H9 (cell line): ENCODE measurements at regions not wholly inside any gene's neighbourhood (a gene's known extent, or its start where the extent isn't known, plus 50 kb on each side); places are given as distances from the start of the nearest gene placed in this dataset.

ENCODE experiments used
- DNase-seq: peaks from one replicate; pipeline ENCODE4 v3.0.0-alpha.2; 2017
- H2AFZ ChIP-seq: one replicate; pipeline ENCODE4 v1.6.1; 2013; ENCODE audit warnings: mild to moderate bottlenecking, low read length, control low read depth, moderate library complexity
- H2AK5ac ChIP-seq: 2 replicates; pipeline ENCODE4 v1.6.1; 2013; ENCODE audit warnings: low read length, control low read depth, mixed read lengths; ENCODE audit not compliant: insufficient read length
- H2BK120ac ChIP-seq: one replicate; pipeline ENCODE4 v1.6.1; 2013; ENCODE audit warnings: low read depth, mild to moderate bottlenecking, low read length, control low read depth, inconsistent platforms; ENCODE audit not compliant: poor library complexity, severe bottlenecking
- H2BK12ac ChIP-seq: 2 replicates; pipeline ENCODE4 v1.6.1; 2013; ENCODE audit warnings: low read length, control low read depth, mixed read lengths, low read depth; ENCODE audit not compliant: insufficient read length
- H2BK15ac ChIP-seq: 2 replicates; pipeline ENCODE4 v1.6.1; 2013; ENCODE audit warnings: low read depth, low read length, control low read depth
- H2BK20ac ChIP-seq: one replicate; pipeline ENCODE4 v1.6.1; 2013; ENCODE audit warnings: low read depth, mild to moderate bottlenecking, low read length, control low read depth, inconsistent platforms; ENCODE audit not compliant: poor library complexity, severe bottlenecking
- H2BK5ac ChIP-seq: 2 replicates; pipeline ENCODE4 v1.6.1; 2013; ENCODE audit warnings: low read length, control low read depth, mixed read lengths; ENCODE audit not compliant: insufficient read length
- H3K14ac ChIP-seq: 2 replicates; pipeline ENCODE4 v1.6.1; 2013; ENCODE audit warnings: low read length, control low read depth; ENCODE audit not compliant: insufficient read depth
- H3K18ac ChIP-seq: 2 replicates; pipeline ENCODE4 v1.6.1; 2013; ENCODE audit warnings: low read depth, mild to moderate bottlenecking, mixed read lengths, low read length, control low read depth; ENCODE audit not compliant: insufficient read length
- H3K23ac ChIP-seq: 2 replicates; pipeline ENCODE4 v1.6.1; 2013; ENCODE audit warnings: low read length, control low read depth, mixed read lengths, low read depth; ENCODE audit not compliant: insufficient read length
- H3K23me2 ChIP-seq: 2 replicates; pipeline ENCODE4 v1.6.1; 2013; ENCODE audit warnings: low read depth, mild to moderate bottlenecking, mixed read lengths, low read length, control low read depth; ENCODE audit not compliant: insufficient read length, poor library complexity, severe bottlenecking
- H3K27ac ChIP-seq: 2 replicates; pipeline ENCODE4 v1.5.1; 2013; ENCODE audit warnings: low read length, control low read depth, mixed read lengths, low read depth; ENCODE audit not compliant: insufficient read length
- H3K27me3 ChIP-seq: 2 replicates; pipeline ENCODE4 v1.6.1; 2013; ENCODE audit warnings: low read length, control low read depth, inconsistent platforms; ENCODE audit not compliant: insufficient read depth
- H3K4ac ChIP-seq: 2 replicates; pipeline ENCODE4 v1.6.1; 2013; ENCODE audit warnings: low read depth, mild to moderate bottlenecking, control low read depth, inconsistent platforms, low read length, moderate library complexity
- H3K4me1 ChIP-seq: 2 replicates; pipeline ENCODE4 v1.6.1; 2013; ENCODE audit warnings: low read length, control low read depth, inconsistent platforms; ENCODE audit not compliant: insufficient read depth
- H3K4me2 ChIP-seq: 2 replicates; pipeline ENCODE4 v1.6.1; 2013; ENCODE audit warnings: low read length, control low read depth, mixed read lengths; ENCODE audit not compliant: insufficient read length, insufficient read depth
- H3K56ac ChIP-seq: 2 replicates; pipeline ENCODE4 v1.6.1; 2013; ENCODE audit warnings: low read depth, mild to moderate bottlenecking, mixed read lengths, low read length, control low read depth; ENCODE audit not compliant: insufficient read length
- H3K79me1 ChIP-seq: 2 replicates; pipeline ENCODE4 v1.6.1; 2013; ENCODE audit warnings: low read depth, mild to moderate bottlenecking, moderate library complexity, low read length, control low read depth, inconsistent platforms; ENCODE audit not compliant: insufficient read depth, poor library complexity, severe bottlenecking
- H3K79me2 ChIP-seq: 2 replicates; pipeline ENCODE4 v1.6.1; 2013; ENCODE audit warnings: low read length, control low read depth, inconsistent platforms; ENCODE audit not compliant: insufficient read depth
- H3K9ac ChIP-seq: 2 replicates; pipeline ENCODE4 v1.6.1; 2013; ENCODE audit warnings: low read length, control low read depth, mixed read lengths; ENCODE audit not compliant: insufficient read length; ENCODE audit errors: extremely low read depth
- H3K9me3 ChIP-seq: one replicate; pipeline ENCODE4 v1.6.1; 2013; ENCODE audit warnings: low read depth, low read length, inconsistent platforms; ENCODE audit not compliant: control insufficient read depth
- H3T11ph ChIP-seq: one replicate; pipeline ENCODE4 v1.6.1; 2013; ENCODE audit warnings: mild to moderate bottlenecking, low read length, control low read depth, inconsistent platforms
- H4K20me1 ChIP-seq: one replicate; pipeline ENCODE4 v1.6.1; 2013; ENCODE audit not compliant: control insufficient read depth, insufficient read length, insufficient read depth
- H4K5ac ChIP-seq: 2 replicates; pipeline ENCODE4 v1.6.1; 2013; ENCODE audit warnings: low read depth, mild to moderate bottlenecking, mixed read lengths, low read length, control low read depth; ENCODE audit not compliant: insufficient read length
- H4K8ac ChIP-seq: replicated peaks from 2 replicates; pipeline ENCODE4 v1.6.1; 2013; ENCODE audit warnings: low read length, control low read depth, mixed read lengths, low read depth; ENCODE audit not compliant: insufficient read length
- H4K91ac ChIP-seq: 2 replicates; pipeline ENCODE4 v1.6.1; 2013; ENCODE audit warnings: low read depth, mild to moderate bottlenecking, moderate library complexity, mixed read lengths, low read length, control low read depth; ENCODE audit not compliant: insufficient read length
- H3K27ac Mint-ChIP-seq, 3 experiments: 2 replicates in 2 of 3; 3 replicates in 1 of 3; pipeline ENCODE4 v1.8.0; 2020 to 2021; ENCODE audit warnings: mixed read lengths in 3 of 3, mild to moderate bottlenecking in 1 of 3, moderate library complexity in 1 of 3
- H3K27me3 Mint-ChIP-seq: 2 replicates; pipeline ENCODE4 v1.8.0; 2021; ENCODE audit warnings: low read depth, mild to moderate bottlenecking, moderate library complexity, mixed read lengths
- H3K36me3 Mint-ChIP-seq, 3 experiments: 2 replicates in 2 of 3; 3 replicates in 1 of 3; pipeline ENCODE4 v1.8.0; 2020 to 2021; ENCODE audit warnings: low read depth in 3 of 3, mixed read lengths in 3 of 3; ENCODE audit not compliant: insufficient read depth in 1 of 3
- H3K4me1 Mint-ChIP-seq, 2 experiments: 2 replicates each; pipeline ENCODE4 v1.8.0; 2020; ENCODE audit warnings: mixed read lengths in 2 of 2
- H3K4me3 Mint-ChIP-seq, 2 experiments: 2 replicates in 1 of 2; 3 replicates in 1 of 2; pipeline ENCODE4 v1.8.0; 2020 to 2021; ENCODE audit warnings: mild to moderate bottlenecking in 2 of 2, mixed read lengths in 2 of 2, moderate library complexity in 1 of 2
- H3K9me3 Mint-ChIP-seq, 2 experiments: 2 replicates in 1 of 2; 3 replicates in 1 of 2; pipeline ENCODE4 v1.8.0; 2020; ENCODE audit warnings: mild to moderate bottlenecking in 2 of 2, mixed read lengths in 2 of 2, moderate library complexity in 1 of 2
- CTCF ChIP-seq: fragments of 200-600 bp; sonication (generic); conservative IDR thresholded peaks from 3 replicates; pipeline ENCODE4 v1.8.0; 2021; ENCODE audit warnings: antibody characterized with exemption, mild to moderate bottlenecking
- WGBS: extraction: QIAGEN DNeasy Blood & Tissue Kit; methylation state at CpG from one replicate; pipeline ENCODE4 v1.1.7; 2013; ENCODE audit warnings: missing lambda C conversion rate, low lambda C conversion rate, mixed read lengths; ENCODE audit not compliant: insufficient read length; ENCODE audit errors: extremely low coverage; 5-methylcytosine and 5-hydroxymethylcytosine counted together

GRCh38 chr9:89744730-89745129, 139.9 kb downstream of the GADD45G start:
- no peak overlapping the region for H3K27ac Mint-ChIP-seq
- no peak for DNase-seq
- H3K27me3 Mint-ChIP-seq, result peaks cover 4% of the 10 kb centered on the region; the same call in 1 of the 2 replicates
- no peak overlapping the region for H2BK5ac ChIP-seq
- no peak overlapping the region for H2AK5ac ChIP-seq
- H2BK15ac ChIP-seq, result no peak overlapping the region
- H4K20me1 ChIP-seq, result no peaks in the 10 kb centered on the region
- no peak overlapping the region for H4K8ac ChIP-seq
- H3K79me2 ChIP-seq, result no peaks in the 10 kb centered on the region
- H3K27ac ChIP-seq, result no peak overlapping the region
- no peak overlapping the region for H3K4me2 ChIP-seq
- H3K4me1 ChIP-seq, result no peaks in the 10 kb centered on the region
- no peak overlapping the region for H3K14ac ChIP-seq
- no peaks in the 10 kb centered on the region for H3K27me3 ChIP-seq
- no peak overlapping the region for H3K4ac ChIP-seq
- no peak overlapping the region for H4K91ac ChIP-seq
- no peak overlapping the region for H3T11ph ChIP-seq
- peaks cover 0 to 2% of the 10 kb centered on the region in 2 experiments; a peak in 1 of 5 replicates for H3K9me3 Mint-ChIP-seq
- TF ChIP-seq CTCF, result no peak
- H3K23ac ChIP-seq, result no peak overlapping the region
- no peak overlapping the region for H3K4me3 Mint-ChIP-seq
- H3K9me3 ChIP-seq, result no peaks in the 10 kb centered on the region
- no peak overlapping the region for H2AFZ ChIP-seq
- H2BK12ac ChIP-seq, result no peak overlapping the region
- no peak overlapping the region for H2BK20ac ChIP-seq
- no peak overlapping the region for H4K5ac ChIP-seq
- WGBS, result no CpG with 5 or more reads among the region's 3 CpGs
- H3K56ac ChIP-seq, result no peak overlapping the region
- H3K36me3 Mint-ChIP-seq, result no peaks in the 10 kb centered on the region; a peak in 1 of 7 replicates
- H3K9ac ChIP-seq, result no peak overlapping the region
- no peaks in the 10 kb centered on the region for H3K23me2 ChIP-seq
- H3K4me1 Mint-ChIP-seq, result peaks cover 18 to 25% of the 10 kb centered on the region in 2 experiments
- no peak overlapping the region for H2BK120ac ChIP-seq
- no peaks in the 10 kb centered on the region for H3K79me1 ChIP-seq
- H3K18ac ChIP-seq, result no peak overlapping the region
